AG04450 (cell line): ENCODE measurements at regions not wholly inside any gene's neighbourhood (a gene's known extent, or its start where the extent isn't known, plus 50 kb on each side); places are given as distances from the start of the nearest gene placed in this dataset.
"Not testable (repeated sequence)": the region's sequence is repeated elsewhere in the genome, so short reads cannot be mapped to it uniquely, and the experiment has no call there.

Source experiments
- CTCF ChIA-PET: fragments of 300-600, 350-600 bp; formaldehyde crosslinking; extraction: SDS; loops from one replicate; lab custom pipeline; 2022; ENCODE audit warnings: antibody characterized with exemption, inconsistent platforms; lab: Charles Lee
- POLR2A ChIA-PET: fragments of 350-600 bp; formaldehyde crosslinking; extraction: SDS; loops from one replicate; lab custom pipeline; 2021; ENCODE audit warnings: antibody characterized with exemption, inconsistent platforms; lab: Yijun Ruan, JAX
- DNase-seq: peaks from one replicate; pipeline ENCODE4 v3.0.0-alpha.2; 2011; ENCODE audit warnings: low read depth, low spot score
- H3K27ac ChIP-seq: one replicate; pipeline ENCODE4 v1.5.1; 2012; ENCODE audit warnings: low read depth, low read length, control low read depth
- H3K27me3 ChIP-seq: one replicate; pipeline ENCODE4 v1.6.0; 2012; ENCODE audit warnings: low read length; ENCODE audit not compliant: control insufficient read depth, insufficient read depth
- H3K4me3 ChIP-seq: 2 replicates; pipeline ENCODE4 v1.5.1; 2011; ENCODE audit warnings: mild to moderate bottlenecking, low read depth, low read length, control low read depth
- H3K9me3 ChIP-seq: 2 replicates; pipeline ENCODE4 v1.5.1; 2012; ENCODE audit warnings: low read length; ENCODE audit not compliant: control insufficient read depth, insufficient read depth
- CTCF ChIP-seq: IDR thresholded peaks from 2 replicates; pipeline ENCODE4 v1.5.1; 2011; ENCODE audit warnings: low read depth, low read length, control low read depth, inconsistent platforms

- H3K27me3 ChIP-seq, CTCF ChIA-PET, DNase-seq, H3K4me3 ChIP-seq, POLR2A ChIA-PET, H3K27ac ChIP-seq: not testable (repeated sequence)
- peaks cover 25% of the 10 kb centered on the region for H3K9me3 ChIP-seq
These were observed 71.7 kb upstream of the HMX1 start for GRCh38 chr4:8943367-8943766.

DNA sequence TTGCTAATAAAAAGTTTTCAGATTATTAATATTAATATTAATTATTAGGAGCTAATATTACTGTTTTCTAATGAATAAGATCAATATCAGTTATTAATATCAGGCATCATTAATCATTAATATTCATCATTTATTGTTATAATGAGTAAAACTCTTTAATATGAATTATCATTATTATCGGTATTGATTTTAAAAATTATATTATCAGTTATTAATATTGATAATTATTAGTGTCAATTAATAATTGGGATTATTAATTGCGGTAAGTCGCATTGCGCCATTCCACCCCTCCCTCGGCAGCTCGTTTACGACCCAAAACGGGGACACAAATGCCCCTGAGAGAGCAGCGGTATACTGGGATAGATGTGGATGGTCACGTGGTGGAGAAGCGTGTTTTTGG lies 70.4 kb upstream of the HMX1 start:
- peaks cover 32% of the 10 kb centered on the region for H3K9me3 ChIP-seq
- CTCF ChIA-PET, POLR2A ChIA-PET, H3K4me3 ChIP-seq, H3K27me3 ChIP-seq, H3K27ac ChIP-seq, DNase-seq: not testable (repeated sequence)

GRCh38 chr4:8941492-8941805 lies 69.8 kb upstream of the HMX1 start:
- POLR2A ChIA-PET, H3K27me3 ChIP-seq, H3K4me3 ChIP-seq, CTCF ChIA-PET, DNase-seq, H3K27ac ChIP-seq: not testable (repeated sequence)
- peaks cover 32% of the 10 kb centered on the region for H3K9me3 ChIP-seq

DNA sequence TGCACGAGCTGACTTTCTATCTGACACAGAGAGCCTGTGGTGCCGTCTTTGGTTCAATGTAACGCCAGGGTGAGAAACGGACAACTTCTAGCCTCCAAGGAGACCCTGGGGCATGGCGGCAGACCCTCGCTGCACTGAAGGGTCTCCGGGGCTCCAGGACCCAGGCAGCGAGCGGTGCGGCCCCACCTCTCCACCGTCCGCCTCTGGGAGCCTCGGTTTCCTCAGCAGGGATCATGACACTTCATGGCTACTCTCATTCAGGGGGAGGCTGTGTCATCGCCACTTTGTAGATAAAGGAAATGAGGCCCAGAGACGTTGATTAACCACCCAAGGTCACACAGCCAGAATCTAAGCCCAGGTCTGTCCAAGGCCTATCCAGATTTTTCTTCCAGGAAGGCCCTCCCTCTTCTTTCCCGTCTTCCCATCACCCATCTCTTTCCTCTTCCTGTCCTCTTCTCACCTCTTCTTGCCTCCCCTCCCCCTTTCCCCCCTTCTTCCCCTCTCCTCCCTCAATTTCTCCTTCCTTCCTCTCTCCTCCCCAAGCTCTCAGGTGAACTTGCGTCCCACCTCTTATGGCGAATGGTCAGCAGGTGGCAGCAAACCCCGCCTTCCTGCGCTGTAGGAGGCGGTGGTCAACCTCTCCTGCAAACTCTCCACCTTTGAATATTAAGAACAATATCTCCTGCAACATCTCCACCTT lies 69.3 kb upstream of the HMX1 start:
- Histone ChIP-seq H3K9me3 (peaks cover 32% of the 10 kb centered on the region), H3K27me3 (no peaks in the 10 kb centered on the region), H3K4me3 (no peak overlapping the region), H3K27ac (no peak overlapping the region)
- DNase-seq, result no peak
- TF ChIP-seq CTCF, result no peak
- ChIA-PET POLR2A (no interaction called here), CTCF (no interaction called here)

DNA sequence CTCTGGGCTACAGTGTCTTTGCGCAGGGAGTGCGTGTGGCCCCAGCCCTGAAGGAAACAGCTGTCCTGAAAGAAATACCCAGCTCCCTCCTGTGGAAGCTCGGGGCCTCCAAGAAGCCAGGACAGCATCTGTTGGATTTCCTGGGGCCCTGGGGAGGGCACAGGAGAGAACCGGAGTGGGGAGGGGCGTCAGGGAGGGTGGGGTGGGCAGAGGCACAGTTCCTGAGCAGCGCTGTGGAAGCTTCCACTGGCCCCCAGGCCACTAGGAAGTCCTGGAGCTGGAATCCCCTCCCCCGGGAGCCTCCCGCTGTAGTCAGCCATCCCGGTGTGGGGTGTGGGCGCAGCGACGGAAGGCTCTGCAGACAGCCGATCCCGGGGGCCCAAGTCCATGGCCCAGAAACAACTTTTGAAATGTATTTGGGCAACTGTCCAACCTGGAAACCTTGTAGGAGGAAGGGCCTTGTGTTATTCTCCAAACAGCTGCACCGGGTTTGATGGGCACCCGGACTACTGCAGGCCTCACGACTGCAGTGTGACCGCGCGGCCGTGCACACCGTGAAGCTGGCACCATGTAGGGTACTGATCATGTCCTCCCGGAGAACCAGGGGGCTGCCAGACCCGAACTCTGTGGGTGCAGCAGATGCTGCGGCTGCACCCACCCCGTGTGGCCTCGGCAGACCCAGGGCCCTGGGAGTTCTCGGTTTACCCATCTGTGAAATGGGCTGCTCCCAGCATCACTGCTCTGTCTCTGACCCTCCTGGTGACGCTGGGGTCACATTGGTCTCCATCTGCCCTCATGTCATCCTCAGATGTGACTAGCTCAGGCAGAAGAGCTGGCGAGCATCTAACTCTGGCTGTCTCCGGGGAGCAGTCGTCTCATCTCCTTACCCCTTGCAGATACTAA lies 68.5 kb upstream of the HMX1 start:
- Histone ChIP-seq H3K4me3 (no peak overlapping the region), H3K9me3 (peaks cover 32% of the 10 kb centered on the region), H3K27me3 (no peaks in the 10 kb centered on the region), H3K27ac (no peak overlapping the region)
- POLR2A ChIA-PET, result no interaction called here
- TF ChIP-seq CTCF, result no peak
- no peak for DNase-seq
- CTCF ChIA-PET, result no interaction called here

DNA sequence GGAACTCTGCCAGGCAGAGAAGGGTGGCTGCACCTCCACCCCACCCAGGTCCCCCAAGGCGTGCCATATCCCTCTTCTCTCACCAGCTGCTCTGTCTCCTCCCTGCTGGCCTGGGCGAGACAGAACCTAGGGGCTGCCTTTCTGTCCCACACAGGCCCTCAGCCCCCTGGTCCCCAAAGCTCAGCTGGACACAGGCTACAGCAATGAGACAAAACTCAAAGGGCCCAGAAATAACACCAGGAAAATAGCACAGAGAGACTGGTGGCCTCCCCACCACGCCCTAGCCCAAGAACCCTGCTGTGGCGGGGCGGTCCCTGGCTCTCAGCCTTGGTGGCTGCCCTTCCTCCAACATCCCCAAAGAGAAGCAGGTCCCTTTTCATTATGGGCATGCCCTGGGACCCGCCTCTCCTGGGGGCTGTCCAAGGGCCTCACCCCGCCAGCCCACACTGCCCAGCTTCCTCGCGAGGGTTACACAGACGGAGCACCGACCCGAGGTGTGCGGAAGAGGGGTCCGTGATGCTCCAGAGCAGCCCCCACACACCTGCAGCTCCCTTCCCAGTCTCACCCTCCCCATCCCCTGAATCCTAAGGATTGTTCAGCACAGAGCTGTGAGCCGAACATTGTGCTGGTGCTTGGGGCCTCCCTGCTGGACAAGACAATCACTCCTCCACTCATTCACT lies 67.7 kb upstream of the HMX1 start:
- POLR2A ChIA-PET, result no interaction called here
- Histone ChIP-seq H3K27ac (no peak overlapping the region), H3K9me3 (peaks cover 32% of the 10 kb centered on the region), H3K4me3 (no peak overlapping the region), H3K27me3 (no peaks in the 10 kb centered on the region)
- no peak for DNase-seq
- CTCF ChIA-PET, result no interaction called here
- TF ChIP-seq CTCF, result no peak
